HG02938 (cell line): ENCODE measurements at regions not wholly inside any gene's neighbourhood (a gene's known extent, or its start where the extent isn't known, plus 50 kb on each side); places are given as distances from the start of the nearest gene placed in this dataset.
"Not testable (repeated sequence)": the region's sequence is repeated elsewhere in the genome, so short reads cannot be mapped to it uniquely, and the experiment has no call there.

Experiments
- ATAC-seq: cut with Tn5 transposase; IDR thresholded peaks from one replicate; pipeline ENCODE4 v1.9.1; 2021; ENCODE audit warnings: mild to moderate bottlenecking, moderate library complexity; ENCODE audit not compliant: unreplicated experiment

DNA sequence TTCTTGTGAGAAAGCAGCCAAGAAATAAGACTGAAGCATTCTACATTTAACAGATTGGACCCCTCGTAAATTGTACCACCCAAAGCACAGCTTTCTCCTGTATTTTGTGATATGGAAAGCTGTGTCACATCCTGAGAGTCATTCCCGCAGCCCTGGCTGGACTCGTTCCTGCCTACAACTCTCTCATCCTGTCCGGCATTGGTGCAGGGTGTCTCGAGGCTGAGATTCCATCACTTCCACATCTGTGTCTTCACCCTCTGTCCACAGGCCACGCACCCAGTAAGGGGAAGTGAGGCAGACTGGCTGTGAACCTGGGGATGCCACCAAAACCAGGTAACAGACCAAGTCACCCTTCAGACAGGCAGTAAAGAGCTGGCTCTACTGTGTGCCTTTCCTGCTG is 146.2 kb upstream of the KLF6 start:
- no peak for ATAC-seq

DNA sequence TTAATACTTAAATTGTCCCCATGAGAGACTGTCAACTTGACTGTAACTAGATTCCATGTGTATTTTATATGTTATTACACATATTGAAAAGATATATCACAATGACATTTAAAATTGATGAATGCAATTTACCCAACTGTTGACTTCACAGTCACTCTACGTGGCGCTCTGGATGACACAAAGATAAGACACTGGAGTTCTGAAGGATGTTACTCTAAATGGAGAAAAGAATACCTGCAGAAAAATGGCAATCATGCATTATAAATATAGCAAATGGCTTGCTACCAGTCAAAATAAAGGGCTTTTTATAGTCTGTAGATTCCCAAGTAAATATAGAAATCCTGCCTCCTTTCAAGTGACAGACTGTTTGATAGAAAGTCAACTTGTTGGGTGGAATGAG is 143.6 kb upstream of the KLF6 start:
- no peak for ATAC-seq

DNA sequence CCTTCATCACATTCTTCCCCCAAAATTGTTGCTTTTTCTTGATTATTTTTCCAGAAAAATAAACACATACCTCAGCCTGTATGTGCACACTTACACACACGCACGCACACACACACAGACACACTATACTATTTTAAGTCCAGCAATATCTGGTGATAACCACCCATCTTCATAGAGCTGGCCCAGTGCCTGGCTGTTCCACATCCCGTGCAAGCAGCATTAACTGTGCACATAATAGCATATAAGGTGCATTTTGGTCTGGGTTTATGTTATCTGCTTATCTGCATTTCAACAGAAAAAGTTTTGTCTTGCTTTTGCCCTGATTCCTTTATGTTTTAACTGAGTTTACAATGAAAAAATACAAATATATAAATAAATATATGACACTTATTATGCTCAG is 143.1 kb upstream of the KLF6 start:
- ATAC-seq, result no peak

- ATAC-seq, result no peak
Measured at GRCh38 chr10:3926675-3927525, 141.9 kb upstream of the KLF6 start.

DNA sequence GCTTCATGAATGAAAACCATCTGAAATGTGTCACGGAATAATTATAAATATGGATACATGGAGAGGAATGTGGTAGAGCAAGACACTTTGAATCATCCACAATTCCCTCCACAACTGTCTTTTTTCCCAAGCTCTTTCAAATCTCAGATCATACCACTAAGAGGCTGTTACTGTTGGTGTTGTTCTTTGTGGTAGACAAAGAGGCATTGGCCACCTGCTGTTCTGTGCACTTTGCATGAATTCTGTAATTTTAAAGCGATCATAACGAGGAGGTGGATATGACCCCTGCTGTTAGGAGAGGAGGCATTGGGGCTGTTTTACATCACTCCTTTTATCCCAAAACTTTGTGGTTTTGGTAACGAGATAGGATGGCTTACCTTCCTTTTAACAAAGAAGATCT is 141.2 kb upstream of the KLF6 start:
- no peak for ATAC-seq

GRCh38 chr10:3925184-3925583 is 140.2 kb upstream of the KLF6 start:
- no peak for ATAC-seq

GRCh38 chr10:3924344-3924743 is 139.3 kb upstream of the KLF6 start:
- no peak for ATAC-seq

GRCh38 chr10:3923033-3923432 is 138.0 kb upstream of the KLF6 start:
- ATAC-seq, result no peak

- no peak for ATAC-seq
Measured at GRCh38 chr10:3919709-3920308, 134.8 kb upstream of the KLF6 start.

DNA sequence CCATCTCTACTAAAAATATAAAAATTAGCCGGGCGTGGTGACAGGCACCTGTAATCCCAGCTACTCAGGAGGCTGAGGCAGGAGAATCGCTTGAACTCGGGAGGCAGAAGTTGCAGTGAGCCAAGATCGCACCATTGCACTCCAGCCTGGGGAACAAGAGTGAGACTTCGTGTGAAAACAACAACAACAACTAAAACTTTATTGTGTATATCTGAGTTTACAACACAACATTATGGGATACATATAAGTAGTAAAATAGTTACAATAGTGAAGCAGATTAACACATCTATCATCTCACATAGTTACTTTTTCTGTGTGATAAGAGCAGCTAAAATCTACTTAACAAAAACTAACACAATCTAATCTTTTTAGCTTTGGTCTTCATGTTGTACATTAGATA is 132.4 kb upstream of the KLF6 start:
- not testable (repeated sequence) for ATAC-seq

- ATAC-seq, result no peak
Measured at GRCh38 chr10:3914733-3915132, 129.7 kb upstream of the KLF6 start.

DNA sequence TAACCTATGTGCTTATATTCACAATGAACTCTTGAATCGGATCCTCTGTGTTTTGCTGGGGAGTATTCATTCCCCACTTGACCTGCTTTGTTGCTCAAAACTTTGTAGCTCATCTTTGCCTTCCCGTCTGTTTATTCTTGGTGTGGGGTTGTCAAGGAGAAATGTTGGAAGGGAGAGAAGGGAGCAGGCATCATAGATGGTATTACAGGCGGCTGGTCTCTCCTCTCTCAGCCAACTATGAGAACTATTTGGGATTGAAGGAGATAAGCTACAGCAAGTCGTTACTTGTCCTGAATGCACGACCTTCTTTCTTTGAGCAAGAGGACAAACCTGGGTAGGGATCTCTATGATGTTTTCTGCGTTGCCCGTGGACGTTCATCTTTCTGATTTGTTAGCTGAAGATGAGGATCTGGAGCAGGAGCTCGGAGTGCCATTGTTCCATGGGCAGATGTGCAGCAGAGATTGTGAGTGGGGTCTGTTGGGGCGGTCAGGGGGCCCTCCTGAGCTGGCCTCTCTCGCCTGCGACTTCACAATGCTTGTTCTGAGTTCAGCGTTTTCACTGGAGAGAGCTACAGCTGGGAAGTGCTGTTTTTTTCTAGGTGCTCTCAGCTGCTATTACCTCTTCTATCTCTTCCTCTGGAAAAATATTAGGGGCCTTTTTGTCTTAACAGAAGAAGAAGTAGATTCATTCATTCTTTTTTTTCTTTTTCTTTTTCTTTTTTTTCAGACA is 126.9 kb upstream of the KLF6 start:
- ATAC-seq, result no peak

GRCh38 chr10:3911241-3911640 is 126.2 kb upstream of the KLF6 start:
- ATAC-seq, result no peak

DNA sequence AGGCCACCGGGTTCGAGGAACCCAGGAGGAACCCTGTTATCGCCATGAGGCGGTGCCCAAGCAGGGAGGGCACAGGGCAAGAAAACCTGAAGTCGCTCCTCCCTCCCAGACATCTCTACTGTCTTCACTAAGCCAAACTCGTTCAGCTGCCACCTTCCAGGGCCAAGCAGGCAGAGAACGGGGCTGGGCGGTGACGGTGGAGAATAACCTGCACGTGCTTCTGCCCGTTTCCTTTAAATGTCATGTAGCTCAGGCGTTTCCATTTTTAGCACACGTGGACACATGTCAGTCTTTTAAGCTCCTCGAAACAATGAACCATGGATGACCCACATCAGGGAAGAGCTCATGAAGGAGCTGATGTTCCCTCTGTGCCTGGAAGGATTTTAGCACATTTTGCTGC is 124.3 kb upstream of the KLF6 start:
- ATAC-seq, result no peak

DNA sequence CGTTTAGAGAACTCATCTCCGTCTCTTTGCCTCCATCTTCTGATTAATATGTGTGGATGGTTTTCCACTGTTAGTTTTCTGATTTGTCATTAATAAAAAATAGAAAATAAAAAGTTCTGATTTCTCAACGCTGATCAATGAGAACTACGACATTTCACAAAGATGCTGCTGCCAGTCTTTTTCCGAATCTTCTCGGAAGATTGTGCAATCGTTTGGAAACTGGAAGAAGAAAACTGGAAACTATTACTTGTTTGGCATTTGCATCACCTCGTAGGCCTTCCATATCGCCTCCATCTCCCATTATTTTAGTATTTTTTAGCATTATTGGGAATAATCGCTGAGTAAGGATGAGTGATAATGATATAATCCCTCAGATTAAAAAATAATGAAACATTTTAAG is 123.2 kb upstream of the KLF6 start:
- ATAC-seq, result no peak

GRCh38 chr10:3907514-3907913 is 122.5 kb upstream of the KLF6 start:
- no peak for ATAC-seq

DNA sequence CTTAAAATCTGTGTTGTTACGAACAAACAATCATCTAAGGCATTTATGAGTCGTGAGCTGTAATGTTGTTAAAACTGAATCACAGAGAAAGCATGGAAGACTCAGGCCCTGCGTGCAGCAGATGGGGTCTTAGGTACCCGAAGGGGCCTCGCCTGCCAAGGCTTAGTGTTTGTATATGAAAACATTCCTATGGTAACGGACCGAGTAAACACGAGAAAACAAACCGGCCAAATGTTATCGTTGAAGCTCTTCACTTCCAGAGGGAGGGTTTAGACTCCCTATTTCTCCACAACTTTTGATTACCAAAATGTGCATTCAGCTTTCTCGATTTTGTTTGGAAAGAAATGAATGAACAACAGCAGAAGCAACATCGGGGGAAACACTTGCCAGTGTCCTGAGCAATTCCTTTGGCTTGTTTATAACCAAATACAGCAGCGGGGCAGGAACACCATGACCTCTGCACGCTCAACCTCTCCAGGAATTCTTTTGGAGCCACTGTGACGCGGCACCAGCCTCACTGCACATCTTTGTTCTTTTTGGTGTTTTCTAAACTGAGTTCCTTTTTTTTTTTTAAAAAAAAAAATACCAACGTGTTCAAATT is 121.6 kb upstream of the KLF6 start:
- no peak for ATAC-seq

- no peak for ATAC-seq
Measured at GRCh38 chr10:3904419-3904960, 119.5 kb upstream of the KLF6 start.

DNA sequence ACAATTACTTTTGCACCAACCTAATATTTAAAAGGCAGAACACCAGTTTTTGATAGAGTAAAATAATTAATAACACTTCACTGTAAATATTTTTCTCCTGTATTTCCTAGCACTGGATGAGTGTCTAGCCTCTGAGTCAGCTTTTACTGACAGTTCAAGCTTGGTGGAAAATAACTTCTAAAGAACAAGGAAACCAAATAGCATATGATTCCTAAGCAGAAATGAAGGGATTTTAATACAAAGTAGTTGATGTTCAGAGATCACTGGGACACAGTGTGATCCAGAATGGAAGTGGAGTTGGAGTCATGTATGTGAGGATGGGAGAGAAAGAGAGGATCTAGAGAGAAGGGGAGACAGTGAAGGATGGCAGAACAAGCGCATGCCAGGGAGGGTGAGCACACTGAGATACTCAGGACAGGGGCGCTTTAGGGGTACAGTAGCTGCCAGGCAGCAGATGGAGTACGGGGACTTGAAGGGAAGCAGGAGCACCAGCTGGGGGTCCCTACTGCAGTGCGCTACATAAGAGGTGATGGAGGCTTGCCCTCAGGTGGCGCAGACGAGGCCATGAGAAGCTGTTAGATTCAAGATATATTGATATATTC is 117.9 kb upstream of the KLF6 start:
- peak; percentile 21 for ATAC-seq

DNA sequence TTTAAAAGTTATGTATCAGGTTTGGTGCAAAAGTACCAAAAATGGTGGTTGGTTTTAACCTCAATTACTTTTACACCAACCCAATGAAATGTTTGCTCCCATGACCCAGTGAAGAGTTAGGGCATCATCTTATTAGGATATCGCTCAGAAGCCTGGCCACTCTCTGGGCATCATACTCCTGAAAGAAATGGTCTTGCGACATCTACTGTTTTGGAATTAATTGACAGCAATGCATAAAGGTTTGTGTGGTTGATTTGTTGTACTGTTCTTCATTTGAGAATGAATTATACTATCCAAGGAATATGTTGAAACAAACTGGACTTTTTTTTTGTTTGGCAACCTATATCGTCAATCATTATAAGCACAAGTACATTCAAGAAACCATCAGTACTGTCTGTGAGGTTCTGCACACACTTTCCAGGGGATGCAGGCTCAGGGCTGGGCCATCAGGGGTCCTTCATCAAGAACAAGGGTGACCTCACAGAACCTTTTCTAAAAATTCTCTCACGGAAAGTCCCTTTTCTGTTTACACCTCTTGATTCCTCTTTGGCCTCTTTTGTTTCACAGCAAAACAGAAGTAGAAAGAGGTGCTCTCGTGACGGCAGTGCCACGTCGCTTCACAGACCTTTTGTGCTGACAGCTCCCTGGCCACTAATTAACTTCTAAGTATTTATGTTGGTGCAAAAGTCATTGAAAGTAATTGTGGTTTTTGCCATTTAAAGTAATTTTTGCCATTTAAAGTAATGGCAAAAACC is 117.2 kb upstream of the KLF6 start:
- peak; percentile 96 for ATAC-seq
